NOMO-1 (cell line): ENCODE measurements at regions not wholly inside any gene's neighbourhood (a gene's known extent, or its start where the extent isn't known, plus 50 kb on each side); places are given as distances from the start of the nearest gene placed in this dataset.

Source experiments
- DNase-seq, 2 experiments: peaks; one replicate each; lab custom pipeline; 2025; ENCODE audit not compliant: unreplicated experiment in 2 of 2; lab: John Stamatoyannopoulos, UW

GRCh38 chr1:56169856-56170255 lies 409.5 kb downstream of the PLPP3 start:
- DNase-seq, result no peak

DNA sequence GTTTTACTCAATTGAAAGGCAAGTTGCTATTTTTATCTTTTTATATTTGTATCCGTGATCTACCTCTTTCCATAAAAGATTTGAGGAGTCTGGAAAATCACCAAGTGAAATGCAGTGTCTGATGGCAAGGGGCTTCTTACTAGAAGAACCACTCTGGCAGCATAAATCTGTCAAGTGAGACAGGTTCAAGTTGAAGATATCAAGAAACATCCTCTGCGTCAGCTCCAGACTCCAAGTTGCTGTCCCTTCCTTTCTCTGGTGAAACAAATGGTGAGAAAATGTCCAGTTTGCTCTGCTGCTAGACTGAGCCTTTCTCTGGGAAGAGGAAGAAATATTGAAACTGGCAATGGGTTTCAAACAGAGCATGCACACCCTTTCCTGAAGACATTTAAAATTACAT lies 411.2 kb downstream of the PLPP3 start:
- DNase-seq, result no peak

DNA sequence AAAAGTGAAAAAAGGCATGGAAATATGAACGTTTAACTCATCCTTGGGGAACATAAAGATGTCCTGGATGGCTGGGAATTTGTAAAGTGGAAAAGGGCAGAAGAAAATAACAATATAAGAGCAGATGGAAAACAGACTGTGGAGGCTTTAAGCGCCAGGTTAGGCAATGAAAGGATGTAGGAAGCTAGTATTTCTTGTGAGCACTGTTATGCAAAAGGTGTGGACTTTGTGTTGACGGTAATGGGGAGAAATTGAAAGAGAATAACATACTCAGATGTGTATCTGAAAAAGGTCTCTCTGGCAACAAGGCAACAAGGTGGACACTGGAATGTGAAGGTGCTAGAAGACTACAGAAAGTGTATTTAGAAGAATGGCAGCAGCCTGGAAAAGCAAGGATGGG lies 411.8 kb downstream of the PLPP3 start:
- DNase-seq, result no peak

GRCh38 chr1:56160773-56161315 lies 418.5 kb downstream of the PLPP3 start:
- no peak for DNase-seq

DNA sequence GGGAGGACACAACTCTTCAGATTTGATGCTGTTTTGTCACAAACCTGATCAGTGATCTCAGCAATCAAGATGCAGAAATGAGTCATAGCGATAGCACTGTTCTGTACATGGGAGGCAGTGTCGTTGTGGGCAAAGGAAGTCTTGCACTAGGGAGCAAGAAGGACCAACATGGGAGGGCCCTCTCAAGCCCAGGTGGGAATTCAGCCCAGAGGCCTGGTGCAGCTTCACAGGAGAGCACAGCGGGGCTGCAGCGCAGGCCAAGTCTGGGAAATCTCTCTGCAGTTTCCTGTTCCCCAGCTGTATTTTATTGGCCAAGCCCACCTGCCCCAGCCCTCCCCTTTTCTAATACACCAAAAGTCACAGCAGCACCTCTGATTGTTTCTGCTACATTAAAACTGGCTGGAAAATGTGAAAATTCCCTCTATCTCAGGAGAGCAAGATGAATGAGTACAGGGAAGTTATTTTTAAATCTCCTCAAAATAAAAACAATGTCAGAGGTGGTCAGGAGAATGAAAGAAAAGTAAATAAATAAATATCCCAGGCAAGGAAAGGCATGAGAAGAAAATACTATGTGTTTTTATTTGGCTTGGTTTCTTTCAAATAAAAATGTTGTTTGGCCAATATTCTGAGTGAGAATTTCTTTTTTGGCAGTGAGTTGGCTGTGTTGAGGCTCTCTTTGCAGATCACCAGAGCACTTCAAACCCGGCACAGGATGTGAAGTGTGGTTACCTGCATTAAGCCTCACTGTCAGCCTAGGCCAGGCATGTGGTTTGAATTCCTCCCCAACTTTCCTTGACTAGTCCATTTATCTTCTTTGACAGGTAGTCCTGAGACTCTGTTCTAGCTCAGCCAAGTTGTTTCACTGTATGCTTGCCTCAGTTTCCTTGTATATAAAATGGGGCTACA lies 422.1 kb downstream of the PLPP3 start:
- DNase-seq, result no peak

GRCh38 chr1:56153276-56153675 lies 426.1 kb downstream of the PLPP3 start:
- DNase-seq, result no peak

GRCh38 chr1:56152635-56153034 lies 426.7 kb downstream of the PLPP3 start:
- DNase-seq, result no peak

DNA sequence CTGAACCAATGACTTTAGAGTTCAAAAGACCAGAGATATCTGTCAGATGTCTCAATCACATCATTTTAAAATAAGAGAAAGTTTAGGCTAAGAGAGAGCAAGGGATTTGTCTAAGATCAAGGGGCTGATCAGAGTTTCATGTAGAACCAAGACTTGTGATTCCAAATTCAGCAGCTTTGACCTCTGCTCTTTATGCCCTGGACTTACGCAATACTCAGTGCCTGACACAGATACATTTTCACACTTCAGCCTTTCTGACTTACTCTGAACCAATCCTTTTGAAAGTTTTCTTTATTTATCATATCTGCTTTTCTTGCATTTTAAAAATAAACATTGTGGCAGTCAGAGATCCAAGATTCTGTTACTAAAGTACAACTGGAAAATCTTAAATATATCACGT lies 428.0 kb downstream of the PLPP3 start:
- no peak for DNase-seq

DNA sequence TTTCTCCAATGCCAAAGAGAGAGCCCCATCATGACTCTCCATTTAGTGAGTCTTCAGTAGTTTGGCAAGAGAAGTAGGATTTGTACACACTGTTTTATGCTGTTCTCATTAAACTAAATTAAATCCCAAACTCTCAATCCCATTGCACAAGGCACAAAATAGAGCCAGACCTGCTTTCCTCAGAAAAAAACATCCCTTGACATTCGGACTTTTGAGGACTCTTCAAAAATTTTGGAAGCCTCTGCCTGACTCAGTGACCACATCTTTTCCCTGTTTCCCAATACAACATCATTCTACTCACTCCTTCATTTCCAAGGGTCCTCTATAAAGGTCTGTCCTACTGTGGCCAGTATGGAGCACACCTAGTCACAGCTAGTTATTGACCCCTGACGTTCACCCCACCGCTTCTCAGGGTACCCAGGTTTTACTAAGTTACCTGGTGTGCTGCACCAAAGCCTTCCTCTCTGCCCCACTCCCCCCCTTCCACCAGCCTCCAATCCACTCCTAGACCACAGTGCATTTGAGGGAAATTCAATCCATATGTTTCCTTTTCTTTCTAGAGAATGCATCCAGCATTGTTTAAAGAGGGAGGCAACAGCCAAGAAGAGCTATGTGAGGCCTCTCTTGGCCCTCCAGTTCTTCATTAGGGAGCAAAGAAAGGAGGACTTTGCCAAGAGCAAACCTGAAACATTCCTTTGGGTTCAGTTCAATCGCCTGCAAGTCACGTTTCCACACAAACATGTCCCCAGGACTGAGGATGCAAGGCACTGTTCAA lies 428.7 kb downstream of the PLPP3 start:
- no peak for DNase-seq

- no peak for DNase-seq
These were observed 429.6 kb downstream of the PLPP3 start for GRCh38 chr1:56149761-56150160.

DNA sequence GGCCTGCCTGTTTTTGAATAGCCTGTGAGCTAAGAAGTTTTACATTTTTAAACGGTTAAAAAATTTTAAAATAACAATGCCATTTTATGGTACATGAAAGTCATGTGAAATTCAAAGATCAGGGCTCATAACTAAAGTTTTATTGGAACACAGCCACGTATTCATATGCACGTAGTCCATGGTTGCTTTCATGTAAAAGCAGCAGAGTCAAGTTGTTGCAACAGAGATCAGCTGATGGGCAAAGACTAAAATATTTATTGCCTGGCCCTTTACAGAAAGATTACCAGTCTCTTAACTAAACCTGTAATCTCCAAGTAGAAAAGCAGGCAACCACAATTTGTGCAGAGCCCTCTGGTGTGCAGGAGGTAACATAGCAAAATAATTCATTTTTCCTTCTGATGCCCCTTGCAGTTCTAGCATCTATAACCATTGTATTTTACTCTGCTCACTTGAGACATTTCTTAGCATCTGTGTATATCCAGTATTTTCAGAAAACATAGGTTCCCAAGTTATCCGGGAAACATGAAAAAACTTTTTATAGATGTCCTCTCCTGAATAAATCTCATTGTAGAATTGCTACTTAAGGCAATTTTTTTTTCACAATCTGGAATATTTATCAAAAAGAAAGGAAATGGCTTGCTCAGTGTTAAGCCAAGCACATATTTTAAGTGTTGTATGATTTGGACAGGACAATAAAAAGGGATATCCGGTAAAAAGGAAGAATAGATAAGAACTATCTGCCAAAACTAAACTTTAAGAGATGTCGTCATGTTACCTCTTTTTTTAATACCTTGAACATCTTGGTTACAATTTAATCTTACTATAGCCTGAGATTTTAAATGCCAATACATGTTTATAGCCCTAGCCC lies 430.8 kb downstream of the PLPP3 start:
- DNase-seq, result no peak

DNA sequence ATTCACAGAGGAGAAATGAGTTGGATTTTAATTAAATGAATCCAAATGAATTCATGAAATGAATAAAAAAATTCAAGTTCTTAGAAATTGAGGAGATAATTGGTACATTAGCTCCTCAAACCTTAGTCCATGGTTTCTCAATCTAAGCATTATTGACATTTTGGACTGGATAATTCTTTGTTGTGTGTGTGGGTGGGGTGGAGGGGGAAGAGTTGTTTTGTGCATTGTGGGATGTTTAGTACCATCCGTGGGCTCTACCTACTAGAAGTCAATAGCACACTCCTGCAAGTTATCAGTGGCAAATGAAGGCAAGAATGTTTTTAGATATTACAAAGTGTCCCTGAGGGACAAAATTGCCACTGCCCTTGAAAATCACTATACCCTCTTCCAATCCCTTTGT lies 431.9 kb downstream of the PLPP3 start:
- no peak for DNase-seq

DNA sequence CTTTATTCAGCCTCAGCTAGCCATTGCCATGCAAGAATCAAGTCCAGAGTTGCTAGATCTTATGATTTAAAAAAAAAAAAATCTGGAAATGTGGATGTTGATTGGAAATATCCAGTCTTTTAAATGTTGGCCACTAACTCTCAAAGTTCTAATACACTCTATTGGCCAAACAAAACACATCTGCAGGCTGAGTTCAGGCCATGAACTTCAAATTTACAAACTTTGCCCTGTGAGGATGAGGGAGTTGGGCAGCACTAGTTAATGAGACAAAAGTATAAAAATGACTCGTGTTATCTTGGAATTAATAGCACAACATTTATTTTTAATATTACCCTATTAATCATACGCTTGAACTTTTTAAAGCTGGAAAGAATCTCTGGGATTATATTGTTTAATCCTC lies 432.3 kb downstream of the PLPP3 start:
- DNase-seq, result no peak

DNA sequence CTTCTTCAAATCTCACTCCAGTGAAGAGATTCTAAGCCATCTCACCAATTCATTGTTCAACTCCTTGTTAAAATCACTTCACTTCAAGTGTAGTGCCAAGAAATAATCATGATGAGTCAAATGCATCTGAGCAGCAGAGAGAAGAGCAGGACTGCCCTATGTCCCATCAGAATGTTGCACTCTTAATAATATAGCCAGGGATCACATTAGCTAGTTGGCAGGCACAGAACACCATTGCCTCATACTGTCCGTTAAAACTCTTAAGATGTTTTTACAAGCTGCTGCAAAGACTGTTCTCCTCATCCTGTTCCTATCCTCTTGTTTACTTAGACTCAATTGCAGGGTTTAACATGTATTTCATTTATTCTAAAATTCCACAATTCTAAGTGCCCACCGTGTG lies 432.9 kb downstream of the PLPP3 start:
- no peak for DNase-seq

DNA sequence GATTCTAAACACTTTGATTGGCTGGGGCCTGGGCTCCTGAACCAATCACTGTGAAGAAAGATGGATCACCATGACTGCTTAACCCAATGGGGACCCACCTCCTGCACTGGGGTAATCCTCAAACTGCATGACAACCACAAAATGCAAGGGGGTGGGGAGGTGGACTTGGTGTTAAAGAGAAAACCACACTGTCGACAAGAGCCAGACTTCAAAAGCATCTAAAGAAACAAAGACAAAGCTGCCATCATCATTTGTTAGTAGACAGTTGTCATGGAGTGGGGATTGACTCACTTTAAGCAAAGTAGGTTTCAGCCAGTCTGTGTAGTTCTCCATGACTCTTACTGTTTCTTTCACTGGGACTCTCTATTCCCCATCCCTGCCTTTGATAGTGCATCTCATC lies 433.8 kb downstream of the PLPP3 start:
- DNase-seq, result no peak

DNA sequence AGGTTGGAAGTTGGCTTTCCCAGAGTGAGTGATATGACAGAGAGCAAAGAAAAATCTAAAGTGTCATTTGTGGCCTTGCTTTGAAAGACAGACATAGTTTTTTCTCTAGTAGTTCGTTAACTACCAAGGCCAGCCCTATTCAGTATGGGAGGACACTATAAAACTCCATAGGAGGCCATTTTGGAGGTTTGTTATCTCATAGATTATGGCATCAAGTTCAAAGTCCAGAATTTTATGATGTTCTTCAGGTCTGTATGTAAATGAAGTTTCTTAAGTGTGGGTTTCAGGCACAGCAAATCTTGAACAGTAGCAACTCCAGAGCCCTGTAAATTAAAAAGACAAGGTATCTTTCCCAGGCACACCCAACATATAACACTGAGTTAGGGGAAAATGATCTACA lies 437.1 kb downstream of the PLPP3 start:
- DNase-seq, result no peak

- no peak for DNase-seq
These were observed 439.5 kb downstream of the PLPP3 start for GRCh38 chr1:56139836-56140235.

GRCh38 chr1:56137521-56138505 lies 441.6 kb downstream of the PLPP3 start:
- no peak for DNase-seq

GRCh38 chr1:56137090-56137489 lies 442.3 kb downstream of the PLPP3 start:
- DNase-seq, result no peak

GRCh38 chr1:56135864-56136147 lies 443.6 kb downstream of the PLPP3 start:
- no peak for DNase-seq
